ENCODE measurements at regions not wholly inside any gene's neighbourhood (a gene's known extent, or its start where the extent isn't known, plus 50 kb on each side); places are given as distances from the start of the nearest gene placed in this dataset.

GRCh38 chr13:90552702-90553101, 794.8 kb upstream of the MIR17HG start:
- no peak for TF ChIP-seq CTCF (conservative IDR thresholded peaks at IDR 0.05; ENCODE audit: low read depth, low read length)
- no peak for TF ChIP-seq EZH2 (IDR thresholded peaks at IDR 0.05; ENCODE audit: low read length, unreplicated experiment)
- no peak for TF ChIP-seq EZH2phosphoT487 (IDR thresholded peaks at IDR 0.05; ENCODE audit: borderline replicate concordance, low read length)
